K562 (cell line): ENCODE measurements at regions not wholly inside any gene's neighbourhood (a gene's known extent, or its start where the extent isn't known, plus 50 kb on each side); places are given as distances from the start of the nearest gene placed in this dataset.

ENCODE experiments used
- ATAC-seq: fragments of 200-7000 bp; cut with Tn5 transposase; 3 replicates; pipeline ENCODE4 v1.9.1; 2020; ENCODE audit warnings: moderate library complexity
- BruUV-seq: library from RNA; stranded (reverse); fragments of 400-500 nt; replicated peaks from 2 replicates; lab custom pipeline; 2021; lab: Mats Ljungman, UMichigan
- CTCF ChIA-PET: fragments of 300-600 bp; formaldehyde crosslinking; extraction: SDS; loops from one replicate; lab custom pipeline; 2021; ENCODE audit warnings: low intra/inter-chr PET ratio; lab: Yijun Ruan, JAX
- POLR2A ChIA-PET: fragments of 300-600, 350-650 bp; sonication (Branson Sonifier 250); formaldehyde crosslinking; extraction: SDS; loops from one replicate; lab custom pipeline; 2021; ENCODE audit warnings: antibody characterized with exemption, inconsistent platforms; lab: Yijun Ruan, JAX
- DNase-seq, 4 experiments: peaks; one replicate each; pipeline versions ENCODE4 v3.0.0 to v3.0.0-alpha.2; 2011 to 2018; ENCODE audit warnings: low spot score in 3 of 4, mixed read lengths in 3 of 4; ENCODE audit errors: extremely low read depth in 1 of 4
- FAIRE-seq: peaks from 2 replicates; lab custom pipeline; 2011; peaks lifted over from hg19 to GRCh38; lab: Jason Lieb, UNC
- H2AFZ ChIP-seq: 2 replicates; pipeline ENCODE4 v1.6.0; 2011; ENCODE audit warnings: low read depth, low read length, control low read depth, inconsistent platforms
- H3K27ac ChIP-seq: fragments of 200-600 bp; 3 replicates; pipeline ENCODE4 v1.8.0; 2011; ENCODE audit warnings: low read depth, mild to moderate bottlenecking, control low read depth, inconsistent platforms, low read length, moderate library complexity, mixed read lengths; ENCODE audit errors: extremely low read depth
- H3K27me3 ChIP-seq, 2 experiments: fragments of 300-600 bp in 1 of 2; 2 replicates in 1 of 2; 3 replicates in 1 of 2; pipeline versions ENCODE4 v1.6.0 to v1.8.0; 2011; ENCODE audit warnings: inconsistent platforms in 2 of 2, low read length in 2 of 2, mild to moderate bottlenecking in 1 of 2, mixed read lengths in 1 of 2, moderate library complexity in 1 of 2; ENCODE audit not compliant: control insufficient read depth in 2 of 2, insufficient read depth in 2 of 2
- H3K36me3 ChIP-seq: fragments of 300-600 bp; 3 replicates; pipeline ENCODE4 v1.8.0; 2011; ENCODE audit warnings: mild to moderate bottlenecking, low read length, inconsistent platforms; ENCODE audit not compliant: control insufficient read depth, insufficient read depth
- H3K4me1 ChIP-seq, 2 experiments: fragments of 200-600 bp in 1 of 2; replicated peaks in 1 of 2; 2 replicates in 1 of 2; 3 replicates in 1 of 2; pipeline versions ENCODE4 v1.5.1 to v1.8.0; 2011; ENCODE audit warnings: inconsistent platforms in 2 of 2, low read length in 2 of 2, mild to moderate bottlenecking in 1 of 2, mixed read lengths in 1 of 2, moderate library complexity in 1 of 2; ENCODE audit not compliant: control insufficient read depth in 2 of 2, insufficient read depth in 2 of 2
- H3K4me2 ChIP-seq: 2 replicates; pipeline ENCODE4 v1.6.1; 2011; ENCODE audit warnings: low read length, control low read depth, inconsistent platforms, mixed read lengths; ENCODE audit not compliant: insufficient read depth
- H3K4me3 ChIP-seq: fragments of 200-600 bp; sonication (generic), shearing (Covaris generic); 2 replicates; pipeline ENCODE4 v1.5.1; 2016; ENCODE audit warnings: control low read depth, inconsistent platforms
- H3K79me2 ChIP-seq: fragments of 200-600 bp; 3 replicates; pipeline ENCODE4 v1.8.0; 2011; ENCODE audit warnings: low read length, inconsistent platforms; ENCODE audit not compliant: control insufficient read depth, insufficient read depth
- H3K9ac ChIP-seq, 2 experiments: 2 replicates each; pipeline versions ENCODE4 v1.6.0 to v1.6.1; 2011; ENCODE audit warnings: low read depth in 2 of 2, low read length in 2 of 2, control low read depth in 1 of 2, inconsistent platforms in 1 of 2, mild to moderate bottlenecking in 1 of 2, mixed read lengths in 1 of 2; ENCODE audit not compliant: insufficient read depth in 1 of 2
- H3K9me1 ChIP-seq: one replicate; pipeline ENCODE4 v1.6.0; 2011; ENCODE audit warnings: inconsistent platforms, mild to moderate bottlenecking, low read length, moderate library complexity; ENCODE audit not compliant: control insufficient read depth, insufficient read depth
- H3K9me3 ChIP-seq: replicated peaks from 2 replicates; pipeline ENCODE4 v1.5.1; 2011; ENCODE audit warnings: low read depth, low read length, inconsistent platforms; ENCODE audit not compliant: control insufficient read depth, insufficient read depth
- H4K20me1 ChIP-seq: replicated peaks from 2 replicates; pipeline ENCODE4 v1.6.1; 2011; ENCODE audit warnings: low read length, inconsistent platforms, mixed read lengths; ENCODE audit not compliant: control insufficient read depth, insufficient read depth
- ADNP ChIP-seq: fragments of 200-800 bp; sonication (Bioruptor generic); IDR thresholded peaks from 2 replicates; pipeline ENCODE4 v1.6.1; 2016; ENCODE audit warnings: missing genetic modification characterization, missing compliant biosample characterization
- GTF2F1 ChIP-seq: IDR thresholded peaks from 2 replicates; pipeline ENCODE4 v1.6.1; 2011; ENCODE audit warnings: low read depth, low read length, improper control_type of control experiment
- NCOA2 ChIP-seq, 2 experiments: fragments of 450-650 bp; IDR thresholded peaks; 2 replicates each; pipeline ENCODE4 v1.6.1; 2018; ENCODE audit warnings: mild to moderate bottlenecking in 2 of 2, moderate library complexity in 1 of 2; ENCODE audit not compliant: partially characterized antibody in 2 of 2
- RBM25 ChIP-seq: fragments of 200-400 bp; formaldehyde crosslinking; IDR thresholded peaks from 2 replicates; pipeline ENCODE4 v1.6.1; 2018; ENCODE audit warnings: low read length, low read depth, moderate library complexity; ENCODE audit not compliant: severe bottlenecking
- THAP7 ChIP-seq: fragments of 250-450 bp; sonication (Bioruptor Pico); IDR thresholded peaks from 2 replicates; pipeline ENCODE4 v1.5.0; 2021
- ZNF146 ChIP-seq: IDR thresholded peaks from one replicate; pipeline ENCODE4 v1.6.1; 2018; ENCODE audit warnings: missing compliant biosample characterization; ENCODE audit not compliant: unreplicated experiment
- ZNF830 ChIP-seq: fragments of 250-450 bp; sonication (Bioruptor Pico); IDR thresholded peaks from 2 replicates; pipeline ENCODE4 v1.5.0; 2021; ENCODE audit warnings: mild to moderate bottlenecking
- WGBS: fragments of 100-300 bp; shearing (Covaris generic); methylation state at CpG from one replicate; pipeline ENCODE4 v1.1.6; 2016; ENCODE audit warnings: low coverage, mixed read lengths; ENCODE audit not compliant: insufficient coverage; ENCODE audit errors: missing lambda C conversion rate; 5-methylcytosine and 5-hydroxymethylcytosine counted together
- in situ Hi-C: fragments of 300-500 bp; cut with MboI; formaldehyde crosslinking; loops from 4 replicates; pipeline ENCODE4 v1.15.0; 2018; ENCODE audit warnings: inconsistent platforms, mixed read lengths
- intact Hi-C: fragments of 100-400 bp; cut with micrococcal nuclease; formaldehyde crosslinking; loops from 2 replicates; pipeline ENCODE4 v1.14.2; 2022
- TF ChIP-seq, protein P1 (sequence below), 3 experiments: fragments of 200-800 bp in 1 of 3; fragments of 250-450 bp in 1 of 3; fragments of 450-650 bp in 1 of 3; sonication (Bioruptor Pico) in 1 of 3; sonication (Bioruptor generic) in 1 of 3; formaldehyde crosslinking in 1 of 3; IDR thresholded peaks; 2 replicates each; pipeline versions ENCODE4 v1.6.1 to v1.8.0; 2016 to 2022; ENCODE audit warnings: mild to moderate bottlenecking in 2 of 3, missing genetic modification characterization in 2 of 3, missing compliant biosample characterization in 1 of 3, moderate library complexity in 1 of 3
- TF ChIP-seq, protein P2 (sequence below), 2 experiments: fragments of 450-650 bp; formaldehyde crosslinking in 1 of 2; IDR thresholded peaks; 2 replicates each; pipeline versions ENCODE4 v1.4.0 to v1.6.1; 2014 to 2020; ENCODE audit warnings: mild to moderate bottlenecking in 2 of 2, borderline replicate concordance in 1 of 2, low read depth in 1 of 2

DNA sequence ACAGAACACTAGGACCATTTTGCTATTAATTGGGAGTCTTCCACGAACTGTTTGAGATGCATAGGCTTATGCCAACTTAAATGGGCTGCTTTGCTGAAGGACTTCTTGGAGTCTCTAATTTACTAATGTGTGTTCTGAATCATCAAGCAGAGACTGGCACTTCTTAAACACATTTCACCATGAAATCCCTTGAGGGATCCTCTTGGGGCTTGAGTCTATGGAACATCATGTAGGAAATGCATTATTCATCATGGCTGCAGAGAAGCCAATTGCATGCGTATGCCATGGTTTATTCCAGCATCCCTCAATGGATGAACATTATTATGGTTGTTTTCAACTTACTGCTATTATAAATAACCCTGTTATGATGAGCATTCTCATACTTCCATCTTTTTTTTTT is 73.4 kb downstream of the FGD2 start:
- in situ Hi-C loops, result no loop called here
- H3K4me1 ChIP-seq, result peaks cover 21 to 24% of the 10 kb centered on the region in 2 experiments
- ChIA-PET POLR2A (no interaction called here), CTCF (no interaction called here)
- BruUV-seq, result no TSS peak
- no peak overlapping the region for H3K27ac ChIP-seq
- FAIRE-seq (no peak), ATAC-seq (no peak), DNase-seq (no peak)
- H3K9ac ChIP-seq, result no peak overlapping the region
- 0 out of 2 replicates have a peak overlapping the region, but pooled peaks have one; percentile 4 for H2AFZ ChIP-seq
- H3K79me2 ChIP-seq, result no peaks in the 10 kb centered on the region
- intact Hi-C loops, result no loop called here
- H3K27me3 ChIP-seq, result no peaks in the 10 kb centered on the region
- no peaks in the 10 kb centered on the region for H3K9me1 ChIP-seq
- no peaks in the 10 kb centered on the region for H3K9me3 ChIP-seq
- H3K36me3 ChIP-seq, result no peaks in the 10 kb centered on the region
- 63% methylated on average over 2 of the region's 2 CpGs for WGBS
- no peaks in the 10 kb centered on the region for H4K20me1 ChIP-seq
- no peak overlapping the region for H3K4me2 ChIP-seq
- H3K4me3 ChIP-seq, result no peak overlapping the region
- TF ChIP-seq ADNP (tag) (no peak), GTF2F1 (no peak), ZNF830 (no peak), RBM25 (no peak), NCOA2 (IDR thresholded peaks at IDR 0.05; ENCODE audit: partially characterized antibody in 2 of 2) (no peak), ZNF146 (CRISPR knock-in tag) (no peak), THAP7 (CRISPR knock-in tag) (no peak)
- TF ChIP-seq, protein P1, sequence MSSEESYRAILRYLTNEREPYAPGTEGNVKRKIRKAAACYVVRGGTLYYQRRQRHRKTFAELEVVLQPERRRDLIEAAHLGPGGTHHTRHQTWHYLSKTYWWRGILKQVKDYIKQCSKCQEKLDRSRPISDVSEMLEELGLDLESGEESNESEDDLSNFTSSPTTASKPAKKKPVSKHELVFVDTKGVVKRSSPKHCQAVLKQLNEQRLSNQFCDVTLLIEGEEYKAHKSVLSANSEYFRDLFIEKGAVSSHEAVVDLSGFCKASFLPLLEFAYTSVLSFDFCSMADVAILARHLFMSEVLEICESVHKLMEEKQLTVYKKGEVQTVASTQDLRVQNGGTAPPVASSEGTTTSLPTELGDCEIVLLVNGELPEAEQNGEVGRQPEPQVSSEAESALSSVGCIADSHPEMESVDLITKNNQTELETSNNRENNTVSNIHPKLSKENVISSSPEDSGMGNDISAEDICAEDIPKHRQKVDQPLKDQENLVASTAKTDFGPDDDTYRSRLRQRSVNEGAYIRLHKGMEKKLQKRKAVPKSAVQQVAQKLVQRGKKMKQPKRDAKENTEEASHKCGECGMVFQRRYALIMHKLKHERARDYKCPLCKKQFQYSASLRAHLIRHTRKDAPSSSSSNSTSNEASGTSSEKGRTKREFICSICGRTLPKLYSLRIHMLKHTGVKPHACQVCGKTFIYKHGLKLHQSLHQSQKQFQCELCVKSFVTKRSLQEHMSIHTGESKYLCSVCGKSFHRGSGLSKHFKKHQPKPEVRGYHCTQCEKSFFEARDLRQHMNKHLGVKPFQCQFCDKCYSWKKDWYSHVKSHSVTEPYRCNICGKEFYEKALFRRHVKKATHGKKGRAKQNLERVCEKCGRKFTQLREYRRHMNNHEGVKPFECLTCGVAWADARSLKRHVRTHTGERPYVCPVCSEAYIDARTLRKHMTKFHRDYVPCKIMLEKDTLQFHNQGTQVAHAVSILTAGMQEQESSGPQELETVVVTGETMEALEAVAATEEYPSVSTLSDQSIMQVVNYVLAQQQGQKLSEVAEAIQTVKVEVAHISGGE (CRISPR knock-in tag; IDR thresholded peaks at IDR 0.05), result no peak
- TF ChIP-seq, protein P2, sequence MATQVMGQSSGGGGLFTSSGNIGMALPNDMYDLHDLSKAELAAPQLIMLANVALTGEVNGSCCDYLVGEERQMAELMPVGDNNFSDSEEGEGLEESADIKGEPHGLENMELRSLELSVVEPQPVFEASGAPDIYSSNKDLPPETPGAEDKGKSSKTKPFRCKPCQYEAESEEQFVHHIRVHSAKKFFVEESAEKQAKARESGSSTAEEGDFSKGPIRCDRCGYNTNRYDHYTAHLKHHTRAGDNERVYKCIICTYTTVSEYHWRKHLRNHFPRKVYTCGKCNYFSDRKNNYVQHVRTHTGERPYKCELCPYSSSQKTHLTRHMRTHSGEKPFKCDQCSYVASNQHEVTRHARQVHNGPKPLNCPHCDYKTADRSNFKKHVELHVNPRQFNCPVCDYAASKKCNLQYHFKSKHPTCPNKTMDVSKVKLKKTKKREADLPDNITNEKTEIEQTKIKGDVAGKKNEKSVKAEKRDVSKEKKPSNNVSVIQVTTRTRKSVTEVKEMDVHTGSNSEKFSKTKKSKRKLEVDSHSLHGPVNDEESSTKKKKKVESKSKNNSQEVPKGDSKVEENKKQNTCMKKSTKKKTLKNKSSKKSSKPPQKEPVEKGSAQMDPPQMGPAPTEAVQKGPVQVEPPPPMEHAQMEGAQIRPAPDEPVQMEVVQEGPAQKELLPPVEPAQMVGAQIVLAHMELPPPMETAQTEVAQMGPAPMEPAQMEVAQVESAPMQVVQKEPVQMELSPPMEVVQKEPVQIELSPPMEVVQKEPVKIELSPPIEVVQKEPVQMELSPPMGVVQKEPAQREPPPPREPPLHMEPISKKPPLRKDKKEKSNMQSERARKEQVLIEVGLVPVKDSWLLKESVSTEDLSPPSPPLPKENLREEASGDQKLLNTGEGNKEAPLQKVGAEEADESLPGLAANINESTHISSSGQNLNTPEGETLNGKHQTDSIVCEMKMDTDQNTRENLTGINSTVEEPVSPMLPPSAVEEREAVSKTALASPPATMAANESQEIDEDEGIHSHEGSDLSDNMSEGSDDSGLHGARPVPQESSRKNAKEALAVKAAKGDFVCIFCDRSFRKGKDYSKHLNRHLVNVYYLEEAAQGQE (IDR thresholded peaks at IDR 0.05; ENCODE audit: borderline replicate concordance), result no peak
- TF ChIP-seq, protein P2 (CRISPR knock-in tag; IDR thresholded peaks at IDR 0.05; ENCODE audit: low read depth), result no peak
